Thyroid gland (tissue), 4 donors: ENCODE measurements at regions not wholly inside any gene's neighbourhood (a gene's known extent, or its start where the extent isn't known, plus 50 kb on each side); places are given as distances from the start of the nearest gene placed in this dataset.
"Not testable (repeated sequence)": the region's sequence is repeated elsewhere in the genome, so short reads cannot be mapped to it uniquely, and the experiment has no call there.

Experiments used
- POLR2A ChIP-seq, 2 donors: fragments of 450-650 bp; IDR thresholded peaks; one replicate each; pipeline ENCODE4 v1.6.1; 2017; ENCODE audit warnings: antibody characterized with exemption in 2 of 2, mild to moderate bottlenecking in 2 of 2, moderate library complexity in 1 of 2
- TF ChIP-seq, protein P1 (sequence below), 6 experiments: fragments of 200-600 bp in 3 of 6; fragments of 450-650 bp in 3 of 6; sonication (generic) in 3 of 6; IDR thresholded peaks; one replicate each; pipeline ENCODE4 v1.5.1; 2016 to 2019; ENCODE audit warnings: antibody characterized with exemption in 6 of 6, mild to moderate bottlenecking in 2 of 6, inconsistent platforms in 1 of 6, moderate library complexity in 1 of 6

DNA sequence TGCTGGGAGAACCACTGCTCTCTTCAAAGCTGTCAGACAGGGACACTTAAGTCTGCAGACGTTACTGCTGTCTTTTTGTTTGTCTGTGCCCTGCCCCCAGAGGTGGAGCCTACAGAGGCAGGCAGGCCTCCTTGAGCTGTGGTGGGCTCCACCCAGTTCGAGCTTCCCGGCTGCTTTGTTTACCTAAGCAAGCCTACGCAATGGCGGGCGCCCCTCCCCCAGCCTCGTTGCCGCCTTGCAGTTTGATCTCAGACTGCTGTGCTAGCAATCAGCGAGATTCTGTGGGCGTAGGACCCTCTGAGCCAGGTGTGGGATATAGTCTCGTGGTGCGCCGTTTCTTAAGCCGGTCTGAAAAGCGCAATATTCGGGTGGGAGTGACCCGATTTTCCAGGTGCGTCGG, 242.6 kb upstream of the DEPDC1 start:
- TF ChIP-seq, protein P1, sequence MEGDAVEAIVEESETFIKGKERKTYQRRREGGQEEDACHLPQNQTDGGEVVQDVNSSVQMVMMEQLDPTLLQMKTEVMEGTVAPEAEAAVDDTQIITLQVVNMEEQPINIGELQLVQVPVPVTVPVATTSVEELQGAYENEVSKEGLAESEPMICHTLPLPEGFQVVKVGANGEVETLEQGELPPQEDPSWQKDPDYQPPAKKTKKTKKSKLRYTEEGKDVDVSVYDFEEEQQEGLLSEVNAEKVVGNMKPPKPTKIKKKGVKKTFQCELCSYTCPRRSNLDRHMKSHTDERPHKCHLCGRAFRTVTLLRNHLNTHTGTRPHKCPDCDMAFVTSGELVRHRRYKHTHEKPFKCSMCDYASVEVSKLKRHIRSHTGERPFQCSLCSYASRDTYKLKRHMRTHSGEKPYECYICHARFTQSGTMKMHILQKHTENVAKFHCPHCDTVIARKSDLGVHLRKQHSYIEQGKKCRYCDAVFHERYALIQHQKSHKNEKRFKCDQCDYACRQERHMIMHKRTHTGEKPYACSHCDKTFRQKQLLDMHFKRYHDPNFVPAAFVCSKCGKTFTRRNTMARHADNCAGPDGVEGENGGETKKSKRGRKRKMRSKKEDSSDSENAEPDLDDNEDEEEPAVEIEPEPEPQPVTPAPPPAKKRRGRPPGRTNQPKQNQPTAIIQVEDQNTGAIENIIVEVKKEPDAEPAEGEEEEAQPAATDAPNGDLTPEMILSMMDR (IDR thresholded peaks at IDR 0.05): not testable (repeated sequence)
- not testable (repeated sequence) for TF ChIP-seq POLR2A (IDR thresholded peaks at IDR 0.05)
